Gastroesophageal sphincter (tissue), 4 donors: ENCODE measurements at regions not wholly inside any gene's neighbourhood (a gene's known extent, or its start where the extent isn't known, plus 50 kb on each side); places are given as distances from the start of the nearest gene placed in this dataset.
A peak's percentile ranks its signal among the peaks of the same experiment; 100 is the strongest.

Experiments used
- ATAC-seq: fragments of 150-250 bp; one replicate; pipeline ENCODE4 v1.9.1; 2016; ENCODE audit warnings: mild to moderate bottlenecking, moderate library complexity
- H3K27ac ChIP-seq, 4 donors: fragments of 200-600 bp; sonication (generic) in 3 of 4; 1 replicate in 3 of 4; 2 replicates in 1 of 4; pipeline ENCODE4 v1.5.1; 2016 to 2019
- H3K27me3 ChIP-seq: fragments of 200-600 bp; sonication (generic); one replicate; pipeline ENCODE4 v1.5.1; 2019
- H3K36me3 ChIP-seq, 2 donors: fragments of 200-600 bp; sonication (generic); one replicate each; pipeline ENCODE4 v1.5.1; 2019; ENCODE audit warnings: control low read depth in 1 of 2
- H3K4me1 ChIP-seq, 3 donors: fragments of 200-600 bp; sonication (generic); 1 replicate in 2 of 3; 2 replicates in 1 of 3; pipeline ENCODE4 v1.5.1; 2016 to 2019; ENCODE audit warnings: control low read depth in 2 of 3
- H3K4me3 ChIP-seq, 2 donors: fragments of 200-600 bp; sonication (generic); one replicate each; pipeline ENCODE4 v1.5.1; 2019; ENCODE audit warnings: mild to moderate bottlenecking in 1 of 2, moderate library complexity in 1 of 2
- H3K9me3 ChIP-seq, 3 donors: fragments of 200-600 bp; sonication (generic); one replicate each; pipeline ENCODE4 v1.5.1; 2017 to 2019; ENCODE audit warnings: control low read depth in 2 of 3
- CTCF ChIP-seq, 4 experiments: fragments of 200-600 bp in 2 of 4; fragments of 450-650 bp in 2 of 4; sonication (generic) in 1 of 4; IDR thresholded peaks; one replicate each; pipeline ENCODE4 v1.5.1; 2017 to 2019; ENCODE audit warnings: antibody characterized with exemption in 4 of 4, mild to moderate bottlenecking in 2 of 4, moderate library complexity in 2 of 4
- EP300 ChIP-seq: sonication (generic); formaldehyde crosslinking; IDR thresholded peaks from one replicate; pipeline ENCODE4 v1.6.1; 2017; ENCODE audit warnings: antibody characterized with exemption, mild to moderate bottlenecking
- POLR2A ChIP-seq, 2 donors: fragments of 450-650 bp; IDR thresholded peaks; one replicate each; pipeline ENCODE4 v1.6.1; 2017; ENCODE audit warnings: antibody characterized with exemption in 2 of 2, mild to moderate bottlenecking in 2 of 2, moderate library complexity in 1 of 2
- POLR2AphosphoS5 ChIP-seq: sonication (generic); formaldehyde crosslinking; IDR thresholded peaks from one replicate; pipeline ENCODE4 v1.6.1; 2017; ENCODE audit warnings: antibody characterized with exemption
- WGBS, 2 donors: methylation state at CpG; one replicate each; pipeline ENCODE4 v1.1.5; 2018; ENCODE audit warnings: low coverage in 1 of 2; 5-methylcytosine and 5-hydroxymethylcytosine counted together
- small RNA-seq, 4 donors: library from RNA; depleted of rRNA; stranded (forward); fragments of <200 nt; gene quantifications; one replicate each; pipeline ENCODE3, GENCODE V24; 2016

- no peak for TF ChIP-seq POLR2AphosphoS5
- no peak for TF ChIP-seq EP300
- TF ChIP-seq POLR2A (IDR thresholded peaks at IDR 0.05), result no peak
- no peak for TF ChIP-seq CTCF (IDR thresholded peaks at IDR 0.05)
- H3K27ac ChIP-seq, result no peak overlapping the region
- no peaks in the 10 kb centered on the region for H3K27me3 ChIP-seq
- H3K4me3 ChIP-seq, result no peak overlapping the region
- H3K4me1 ChIP-seq, result no peaks in the 10 kb centered on the region
- no peak for ATAC-seq
- H3K9me3 ChIP-seq, result peaks cover 0 to 94% (median 6%) of the 10 kb centered on the region in 3 donors
- 78% methylated on average over 1 of the region's 1 CpG; no CpG with 5 or more reads in 1 of the 2 donors for WGBS, 2 donors
- no peaks in the 10 kb centered on the region for H3K36me3 ChIP-seq
Observed at GRCh38 chr11:50379484-50379883, 346.8 kb downstream of the OR4C45 start.

- Histone ChIP-seq H3K9me3 (peaks cover 5 to 100% (median 12%) of the 10 kb centered on the region in 3 donors), H3K36me3 (no peaks in the 10 kb centered on the region), H3K27ac (no peak overlapping the region), H3K27me3 (no peaks in the 10 kb centered on the region), H3K4me1 (no peaks in the 10 kb centered on the region), H3K4me3 (no peak overlapping the region)
- no peak for ATAC-seq
- WGBS, 2 donors, result 84 to 89% methylated on average over 2 of the region's 2 CpGs
- TF ChIP-seq POLR2A (IDR thresholded peaks at IDR 0.05), result no peak
Observed at GRCh38 chr11:50394017-50394416, 361.3 kb downstream of the OR4C45 start.

- no peaks in the 10 kb centered on the region for H3K27me3 ChIP-seq
- peaks cover 0 to 5% (median 0%) of the 10 kb centered on the region in 3 donors for H3K9me3 ChIP-seq
- WGBS, 2 donors, result 60 to 66% methylated on average over 4 to 5 of the region's 6 CpGs
- no peak overlapping the region for H3K4me3 ChIP-seq
- peak; percentile 19 for ATAC-seq
- no peak overlapping the region for H3K27ac ChIP-seq
- no peaks in the 10 kb centered on the region for H3K36me3 ChIP-seq
- H3K4me1 ChIP-seq, result no peaks in the 10 kb centered on the region
- TF ChIP-seq CTCF (IDR thresholded peaks at IDR 0.05) (no peak), POLR2AphosphoS5 (no peak), POLR2A (IDR thresholded peaks at IDR 0.05) (no peak), EP300 (no peak)
Observed at GRCh38 chr11:50412832-50413231, 380.2 kb downstream of the OR4C45 start.

GRCh38 chr11:50423208-50423607 is 390.5 kb downstream of the OR4C45 start:
- no peaks in the 10 kb centered on the region for H3K36me3 ChIP-seq
- H3K27ac ChIP-seq, result no peak overlapping the region
- no peak overlapping the region for H3K4me3 ChIP-seq
- ATAC-seq, result no peak
- no peaks in the 10 kb centered on the region for H3K4me1 ChIP-seq
- WGBS, 2 donors, result 41 to 47% methylated on average over 4 of the region's 4 CpGs
- no peak for TF ChIP-seq POLR2AphosphoS5
- TF ChIP-seq POLR2A (IDR thresholded peaks at IDR 0.05), result no peak
- TF ChIP-seq EP300, result no peak
- TF ChIP-seq CTCF (IDR thresholded peaks at IDR 0.05), result no peak
- H3K27me3 ChIP-seq, result no peaks in the 10 kb centered on the region
- H3K9me3 ChIP-seq, result no peaks in the 10 kb centered on the region

Small RNA genes in the stretch of these regions (small RNA-seq; reads per million reads assigned to genes)
- gene AC109635.3, result 0 reads per million in 4 donors
